GM12878 (cell line): ENCODE measurements at regions not wholly inside any gene's neighbourhood (a gene's known extent, or its start where the extent isn't known, plus 50 kb on each side); places are given as distances from the start of the nearest gene placed in this dataset.
"Not testable (repeated sequence)": the region's sequence is repeated elsewhere in the genome, so short reads cannot be mapped to it uniquely, and the experiment has no call there.

Experiments used
- EED ChIP-seq: sonication (generic); IDR thresholded peaks from 2 replicates; pipeline ENCODE4 v1.6.1; 2016; ENCODE audit warnings: antibody characterized with exemption, low read depth
- FOS ChIP-seq: IDR thresholded peaks from 3 replicates; pipeline ENCODE4 v1.6.1; 2011; ENCODE audit warnings: borderline replicate concordance; ENCODE audit not compliant: insufficient read length; ENCODE audit errors: extremely low read depth
- IRF3 ChIP-seq: fragments of 450-650 bp; IDR thresholded peaks from 2 replicates; pipeline ENCODE4 v1.6.1; 2014; ENCODE audit warnings: mild to moderate bottlenecking
- JUND ChIP-seq: IDR thresholded peaks from 2 replicates; pipeline ENCODE4 v1.6.1; 2012; ENCODE audit warnings: low read depth, mild to moderate bottlenecking, low read length, improper control_type of control experiment, moderate library complexity
- POLR2A ChIP-seq: IDR thresholded peaks from 2 replicates; pipeline ENCODE4 v1.6.1; 2011; ENCODE audit warnings: low read depth, mild to moderate bottlenecking, low read length
- POLR2AphosphoS2 ChIP-seq: IDR thresholded peaks from 2 replicates; pipeline ENCODE4 v1.6.1; 2011; ENCODE audit warnings: low read depth, mild to moderate bottlenecking, low read length, improper control_type of control experiment, moderate library complexity
- POLR2AphosphoS5 ChIP-seq: IDR thresholded peaks from 2 replicates; pipeline ENCODE4 v1.6.1; 2011; ENCODE audit warnings: mild to moderate bottlenecking, low read length, inconsistent platforms
- YY1 ChIP-seq: IDR thresholded peaks from 2 replicates; pipeline ENCODE4 v1.6.1; 2011; ENCODE audit warnings: low read depth, mild to moderate bottlenecking, low read length
- TF ChIP-seq, protein P1 (sequence below), 3 experiments: IDR thresholded peaks in 2 of 3; conservative IDR thresholded peaks in 1 of 3; 2 replicates each; pipeline ENCODE4 v1.5.1; 2011; ENCODE audit warnings: low read depth in 3 of 3, low read length in 3 of 3, mild to moderate bottlenecking in 3 of 3, control low read depth in 2 of 3, moderate library complexity in 2 of 3, inconsistent platforms in 1 of 3, mixed read lengths in 1 of 3; ENCODE audit not compliant: control insufficient read depth in 2 of 3, insufficient read depth in 1 of 3; ENCODE audit errors: extremely low read depth in 1 of 3
- TF ChIP-seq, protein P2 (sequence below): fragments of 450-650 bp; conservative IDR thresholded peaks from 2 replicates; pipeline ENCODE4 v1.6.1; 2017; ENCODE audit warnings: mild to moderate bottlenecking, moderate library complexity

DNA sequence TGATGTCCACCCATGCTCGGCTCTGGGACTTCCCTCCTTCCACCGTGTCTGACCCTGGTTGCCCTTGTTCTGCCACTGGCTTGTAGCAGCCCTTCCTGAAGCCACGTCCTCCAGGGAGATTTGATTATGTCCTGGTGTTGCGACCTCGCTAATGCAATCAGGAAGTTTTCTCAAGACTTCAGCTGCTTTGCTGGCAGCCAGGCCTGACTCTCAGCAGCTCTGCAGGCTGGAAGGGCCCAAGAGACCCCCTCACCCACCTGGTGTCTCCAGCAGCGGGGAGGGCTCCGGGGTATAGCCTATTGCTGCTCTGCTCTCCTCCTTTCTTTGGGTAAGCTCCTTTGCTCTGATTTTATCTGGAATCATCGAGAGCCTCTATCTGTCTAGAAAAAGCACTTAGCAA is 2882.8 kb downstream of the RPIA start:
- not testable (repeated sequence) for TF ChIP-seq POLR2AphosphoS5, POLR2AphosphoS2, YY1, POLR2A, EED, JUND, IRF3, FOS
- TF ChIP-seq, protein P1, sequence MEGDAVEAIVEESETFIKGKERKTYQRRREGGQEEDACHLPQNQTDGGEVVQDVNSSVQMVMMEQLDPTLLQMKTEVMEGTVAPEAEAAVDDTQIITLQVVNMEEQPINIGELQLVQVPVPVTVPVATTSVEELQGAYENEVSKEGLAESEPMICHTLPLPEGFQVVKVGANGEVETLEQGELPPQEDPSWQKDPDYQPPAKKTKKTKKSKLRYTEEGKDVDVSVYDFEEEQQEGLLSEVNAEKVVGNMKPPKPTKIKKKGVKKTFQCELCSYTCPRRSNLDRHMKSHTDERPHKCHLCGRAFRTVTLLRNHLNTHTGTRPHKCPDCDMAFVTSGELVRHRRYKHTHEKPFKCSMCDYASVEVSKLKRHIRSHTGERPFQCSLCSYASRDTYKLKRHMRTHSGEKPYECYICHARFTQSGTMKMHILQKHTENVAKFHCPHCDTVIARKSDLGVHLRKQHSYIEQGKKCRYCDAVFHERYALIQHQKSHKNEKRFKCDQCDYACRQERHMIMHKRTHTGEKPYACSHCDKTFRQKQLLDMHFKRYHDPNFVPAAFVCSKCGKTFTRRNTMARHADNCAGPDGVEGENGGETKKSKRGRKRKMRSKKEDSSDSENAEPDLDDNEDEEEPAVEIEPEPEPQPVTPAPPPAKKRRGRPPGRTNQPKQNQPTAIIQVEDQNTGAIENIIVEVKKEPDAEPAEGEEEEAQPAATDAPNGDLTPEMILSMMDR (IDR thresholded peaks at IDR 0.05 in 2 of 3, conservative IDR thresholded peaks at IDR 0.05 in 1 of 3; ENCODE audit: control insufficient read depth in 2 of 3, extremely low read depth in 1 of 3, insufficient read depth in 1 of 3, low read depth in 3 of 3, low read length in 3 of 3), result not testable (repeated sequence)
- TF ChIP-seq, protein P2, sequence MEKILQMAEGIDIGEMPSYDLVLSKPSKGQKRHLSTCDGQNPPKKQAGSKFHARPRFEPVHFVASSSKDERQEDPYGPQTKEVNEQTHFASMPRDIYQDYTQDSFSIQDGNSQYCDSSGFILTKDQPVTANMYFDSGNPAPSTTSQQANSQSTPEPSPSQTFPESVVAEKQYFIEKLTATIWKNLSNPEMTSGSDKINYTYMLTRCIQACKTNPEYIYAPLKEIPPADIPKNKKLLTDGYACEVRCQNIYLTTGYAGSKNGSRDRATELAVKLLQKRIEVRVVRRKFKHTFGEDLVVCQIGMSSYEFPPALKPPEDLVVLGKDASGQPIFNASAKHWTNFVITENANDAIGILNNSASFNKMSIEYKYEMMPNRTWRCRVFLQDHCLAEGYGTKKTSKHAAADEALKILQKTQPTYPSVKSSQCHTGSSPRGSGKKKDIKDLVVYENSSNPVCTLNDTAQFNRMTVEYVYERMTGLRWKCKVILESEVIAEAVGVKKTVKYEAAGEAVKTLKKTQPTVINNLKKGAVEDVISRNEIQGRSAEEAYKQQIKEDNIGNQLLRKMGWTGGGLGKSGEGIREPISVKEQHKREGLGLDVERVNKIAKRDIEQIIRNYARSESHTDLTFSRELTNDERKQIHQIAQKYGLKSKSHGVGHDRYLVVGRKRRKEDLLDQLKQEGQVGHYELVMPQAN, result not testable (repeated sequence)
